GM12865 (cell line): ENCODE measurements at regions not wholly inside any gene's neighbourhood (a gene's known extent, or its start where the extent isn't known, plus 50 kb on each side); places are given as distances from the start of the nearest gene placed in this dataset.

Experiments used
- DNase-seq: peaks from one replicate; pipeline ENCODE4 v3.0.0; 2010; ENCODE audit warnings: low read depth
- H3K4me3 ChIP-seq: 2 replicates; pipeline ENCODE4 v1.5.1; 2011; ENCODE audit warnings: mild to moderate bottlenecking, low read depth, low read length, control low read depth
- CTCF ChIP-seq: IDR thresholded peaks from 2 replicates; pipeline ENCODE4 v1.5.1; 2011; ENCODE audit warnings: low read length, control low read depth, low read depth, inconsistent platforms; ENCODE audit not compliant: insufficient read depth; ENCODE audit errors: missing control alignments

- H3K4me3 ChIP-seq = no peak overlapping the region
- no peak for TF ChIP-seq CTCF
- DNase-seq = no peak
These were observed 218.8 kb upstream of the CELF2 start for GRCh38 chr10:10798864-10799192.

GRCh38 chr10:10800961-10801360 is 216.7 kb upstream of the CELF2 start:
- no peak for DNase-seq
- TF ChIP-seq CTCF = no peak
- no peak overlapping the region for H3K4me3 ChIP-seq

- DNase-seq = no peak
- no peak overlapping the region for H3K4me3 ChIP-seq
- no peak for TF ChIP-seq CTCF
These were observed 214.4 kb upstream of the CELF2 start for GRCh38 chr10:10803278-10803677.

- no peak overlapping the region for H3K4me3 ChIP-seq
- no peak for TF ChIP-seq CTCF
- no peak for DNase-seq
These were observed 213.6 kb upstream of the CELF2 start for GRCh38 chr10:10804061-10804460.

- peak; percentile 17 for DNase-seq
- no peak for TF ChIP-seq CTCF
- H3K4me3 ChIP-seq = no peak overlapping the region
These were observed 212.5 kb upstream of the CELF2 start for GRCh38 chr10:10804998-10805740.

- no peak for TF ChIP-seq CTCF
- H3K4me3 ChIP-seq = no peak overlapping the region
- DNase-seq = no peak
These were observed 210.6 kb upstream of the CELF2 start for GRCh38 chr10:10807106-10807505.

GRCh38 chr10:10811562-10811961 is 206.1 kb upstream of the CELF2 start:
- no peak overlapping the region for H3K4me3 ChIP-seq
- no peak for DNase-seq
- TF ChIP-seq CTCF = no peak
